WTC11 (cell line): ENCODE measurements at regions not wholly inside any gene's neighbourhood (a gene's known extent, or its start where the extent isn't known, plus 50 kb on each side); places are given as distances from the start of the nearest gene placed in this dataset.

Experiments used
- ATAC-seq: fragments of 200-7000 bp; cut with Tn5 transposase; 2 replicates; pipeline ENCODE4 v1.10.0; 2021; ENCODE audit warnings: mild to moderate bottlenecking, moderate library complexity
- CTCF ChIA-PET: fragments of 300-600 bp; sonication (Branson Sonifier 250); formaldehyde crosslinking; loops from one replicate; lab custom pipeline; 2021; ENCODE audit warnings: antibody characterized with exemption; lab: Charles Lee
- POLR2A ChIA-PET: fragments of 350-600 bp; sonication (Branson Sonifier 250); formaldehyde crosslinking; loops from one replicate; lab custom pipeline; 2021; ENCODE audit warnings: antibody characterized with exemption; lab: Charles Lee
- DNase-seq: peaks from one replicate; pipeline ENCODE4 v3.0.0; 2021; ENCODE audit warnings: low spot score
- H3K27ac Mint-ChIP-seq: 2 replicates; pipeline ENCODE4 v1.8.0; 2021; ENCODE audit warnings: mixed read lengths
- H3K27me3 Mint-ChIP-seq: 2 replicates; pipeline ENCODE4 v1.8.0; 2021; ENCODE audit warnings: low read depth, mild to moderate bottlenecking, moderate library complexity, mixed read lengths
- H3K36me3 Mint-ChIP-seq: 2 replicates; pipeline ENCODE4 v1.8.0; 2021; ENCODE audit warnings: mixed read lengths
- H3K4me1 Mint-ChIP-seq: 2 replicates; pipeline ENCODE4 v1.8.0; 2022; ENCODE audit warnings: mixed read lengths
- H3K4me3 Mint-ChIP-seq: 2 replicates; pipeline ENCODE4 v1.8.0; 2021; ENCODE audit warnings: mild to moderate bottlenecking, moderate library complexity, mixed read lengths
- H3K9me3 Mint-ChIP-seq: 2 replicates; pipeline ENCODE4 v1.8.0; 2021; ENCODE audit warnings: mixed read lengths
- CBFB ChIP-seq: sonication (generic); formaldehyde crosslinking; IDR thresholded peaks from 2 replicates; pipeline ENCODE4 v1.8.1; 2022; ENCODE audit warnings: mild to moderate bottlenecking, low read depth, missing genetic modification reagents
- CTCF ChIP-seq: fragments of 200-600 bp; IDR thresholded peaks from 2 replicates; pipeline ENCODE4 v1.8.0; 2022; ENCODE audit warnings: antibody characterized with exemption
- E2F1 ChIP-seq: sonication (generic); formaldehyde crosslinking; IDR thresholded peaks from 2 replicates; pipeline ENCODE4 v1.8.0; 2022; ENCODE audit warnings: mild to moderate bottlenecking, missing genetic modification reagents
- E2F4 ChIP-seq: sonication (generic); formaldehyde crosslinking; IDR thresholded peaks from 2 replicates; pipeline ENCODE4 v1.8.1; 2022; ENCODE audit warnings: low read depth, mild to moderate bottlenecking, moderate library complexity, missing genetic modification reagents, borderline replicate concordance
- ERG ChIP-seq: fragments of 250-450 bp; sonication (Bioruptor Pico); IDR thresholded peaks from 2 replicates; pipeline ENCODE4 v1.8.0; 2021; ENCODE audit warnings: mild to moderate bottlenecking
- ETV6 ChIP-seq: sonication (generic); formaldehyde crosslinking; IDR thresholded peaks from 2 replicates; pipeline ENCODE4 v1.8.1; 2022; ENCODE audit warnings: mild to moderate bottlenecking, missing genetic modification reagents
- GRHL2 ChIP-seq: fragments of 250-450 bp; sonication (Bioruptor Pico); IDR thresholded peaks from 2 replicates; pipeline ENCODE4 v1.8.0; 2022; ENCODE audit warnings: mild to moderate bottlenecking, moderate library complexity; ENCODE audit not compliant: insufficient replicate concordance, severe bottlenecking
- MAX ChIP-seq: sonication (generic); formaldehyde crosslinking; IDR thresholded peaks from 2 replicates; pipeline ENCODE4 v1.8.0; 2022; ENCODE audit warnings: mild to moderate bottlenecking, missing genetic modification reagents
- NFYB ChIP-seq: sonication (generic); formaldehyde crosslinking; conservative IDR thresholded peaks from 2 replicates; pipeline ENCODE4 v1.8.0; 2022; ENCODE audit warnings: low read depth, missing genetic modification reagents
- RELA ChIP-seq: sonication (generic); formaldehyde crosslinking; IDR thresholded peaks from 2 replicates; pipeline ENCODE4 v1.8.1; 2022; ENCODE audit warnings: missing genetic modification reagents, mild to moderate bottlenecking, borderline replicate concordance
- RORB ChIP-seq: fragments of 250-450 bp; sonication (Bioruptor Pico); IDR thresholded peaks from 2 replicates; pipeline ENCODE4 v1.9.0; 2021; ENCODE audit warnings: mild to moderate bottlenecking
- SP1 ChIP-seq: sonication (generic); formaldehyde crosslinking; conservative IDR thresholded peaks from 2 replicates; pipeline ENCODE4 v1.8.1; 2022; ENCODE audit warnings: missing genetic modification reagents
- ZNF121 ChIP-seq: sonication (generic); formaldehyde crosslinking; IDR thresholded peaks from 2 replicates; pipeline ENCODE4 v1.8.0; 2023; ENCODE audit warnings: missing genetic modification reagents
- ZNF532 ChIP-seq: fragments of 250-450 bp; sonication (Bioruptor Pico); IDR thresholded peaks from 2 replicates; pipeline ENCODE4 v1.9.0; 2021; ENCODE audit warnings: mild to moderate bottlenecking, borderline replicate concordance

- H3K36me3 Mint-ChIP-seq, result peaks cover 2% of the 10 kb centered on the region; the same call in 1 of the 2 replicates
- no peak overlapping the region for H3K27ac Mint-ChIP-seq
- CTCF ChIA-PET, result interaction anchor here (0.7 kb wide), 1 partner anchor 115 kb away, joined by 3 read pairs; no protein-coding TSS in a partner anchor
Observed at GRCh38 chr6:45829873-45830272, 185.8 kb downstream of the CLIC5 start.

GRCh38 chr6:45827952-45828530 is 187.6 kb downstream of the CLIC5 start:
- CTCF ChIA-PET, result interaction anchor here (1.0 kb wide), 1 partner anchor 113 kb away, joined by 3 read pairs; no protein-coding TSS in a partner anchor

More at GRCh38 chr6:45829873-45830272, 185.8 kb downstream of the CLIC5 start:
- Mint-ChIP-seq H3K4me3 (no peak overlapping the region), H3K27me3 (no peaks in the 10 kb centered on the region; the same call in 1 of the 2 replicates), H3K4me1 (no peaks in the 10 kb centered on the region), H3K9me3 (peaks cover 13% of the 10 kb centered on the region)
- POLR2A ChIA-PET, result no interaction called here
- TF ChIP-seq CTCF (no peak), GRHL2 (CRISPR knock-in tag) (no peak), CBFB (CRISPR knock-in tag) (no peak), E2F4 (CRISPR knock-in tag) (no peak), ERG (no peak), SP1 (no peak), E2F1 (no peak), NFYB (CRISPR knock-in tag) (no peak)
- no peak for ATAC-seq
- no peak for DNase-seq

More at GRCh38 chr6:45827952-45828530, 187.6 kb downstream of the CLIC5 start:
- Mint-ChIP-seq H3K27ac (no peak overlapping the region), H3K4me3 (no peak overlapping the region), H3K27me3 (no peaks in the 10 kb centered on the region; the same call in 1 of the 2 replicates)
- DNase-seq (no peak), ATAC-seq (no peak)
- POLR2A ChIA-PET, result interaction anchor here (0.6 kb wide), 1 partner anchor 14 kb away, joined by 4 read pairs; no protein-coding TSS in a partner anchor
- TF ChIP-seq RELA (CRISPR knock-in tag) (no peak), ZNF121 (CRISPR knock-in tag) (no peak), ETV6 (no peak), MAX (CRISPR knock-in tag) (no peak), ZNF532 (no peak), RORB (no peak)
- TF ChIP-seq, all 79 proteins: peak for 0
- Mint-ChIP-seq H3K9me3 (peaks cover 13% of the 10 kb centered on the region), H3K4me1 (no peaks in the 10 kb centered on the region), H3K36me3 (peaks cover 2% of the 10 kb centered on the region; the same call in 1 of the 2 replicates)
